ENCODE measurements at regions not wholly inside any gene's neighbourhood (a gene's known extent, or its start where the extent isn't known, plus 50 kb on each side); places are given as distances from the start of the nearest gene placed in this dataset.

- TF ChIP-seq CTCF (IDR thresholded peaks at IDR 0.05) (no peak), POLR2A (IDR thresholded peaks at IDR 0.05) (no peak)
Measured at GRCh38 chr12:125503128-125503527, 437.9 kb downstream of the AACS start.
